ENCODE measurements at regions not wholly inside any gene's neighbourhood (a gene's known extent, or its start where the extent isn't known, plus 50 kb on each side); places are given as distances from the start of the nearest gene placed in this dataset.
"Not testable (repeated sequence)": the region's sequence is repeated elsewhere in the genome, so short reads cannot be mapped to it uniquely, and the experiment has no call there.

DNA sequence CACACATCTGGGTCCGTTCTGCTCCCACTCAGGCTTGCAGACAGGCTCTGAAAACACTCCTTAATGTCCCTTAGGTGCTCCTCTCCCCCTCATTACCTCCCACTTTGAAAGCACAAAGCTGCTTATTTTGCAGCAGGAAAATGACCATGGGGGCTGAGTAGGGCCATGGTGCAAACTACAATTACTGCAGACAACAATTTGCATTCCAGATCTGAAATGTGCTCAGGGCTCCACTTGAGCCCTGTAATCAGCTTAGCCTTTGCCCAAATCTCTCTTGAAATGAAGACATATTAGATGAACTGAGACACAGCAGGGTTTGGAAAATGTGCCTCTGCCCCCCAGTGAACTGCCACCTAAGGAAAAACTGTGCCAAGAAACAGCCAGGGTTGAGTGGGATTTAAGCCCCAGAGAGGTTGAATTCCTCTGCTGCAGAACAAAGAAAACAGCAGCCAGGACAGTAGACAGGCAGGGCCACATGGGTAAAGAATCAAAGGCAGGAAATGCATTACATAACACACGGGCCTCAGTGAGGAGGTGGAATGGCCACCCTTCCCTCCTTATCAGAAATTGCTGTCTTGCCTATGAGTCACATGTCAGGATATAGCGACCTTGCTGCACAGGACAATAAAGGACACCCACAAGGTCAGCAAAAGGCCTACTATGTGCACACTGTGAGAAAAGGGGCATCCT is 126.8 kb upstream of the ARHGEF3 start:
- peaks cover 4% of the 10 kb centered on the region for H3K4me1 ChIP-seq
- DNase-seq = no peak

DNA sequence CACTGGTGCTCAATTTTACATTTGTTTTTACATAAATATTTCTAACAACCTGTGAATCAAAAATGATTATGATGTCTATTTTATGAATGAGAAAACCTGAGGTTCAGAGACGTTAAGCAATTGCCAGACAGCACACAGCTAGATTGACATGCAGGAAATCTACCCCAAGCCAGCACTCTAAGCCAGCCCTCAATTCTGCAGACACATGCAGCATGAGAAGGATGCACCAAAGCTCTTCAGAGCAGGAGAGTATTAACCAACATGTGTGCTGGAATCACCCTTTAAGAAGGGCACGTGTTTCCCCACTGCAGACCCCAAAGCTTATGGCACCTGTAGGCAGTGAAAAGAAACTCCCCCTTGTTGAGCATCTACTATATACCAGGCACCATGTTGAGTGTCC is 126.1 kb upstream of the ARHGEF3 start:
- TF ChIP-seq, protein P1, sequence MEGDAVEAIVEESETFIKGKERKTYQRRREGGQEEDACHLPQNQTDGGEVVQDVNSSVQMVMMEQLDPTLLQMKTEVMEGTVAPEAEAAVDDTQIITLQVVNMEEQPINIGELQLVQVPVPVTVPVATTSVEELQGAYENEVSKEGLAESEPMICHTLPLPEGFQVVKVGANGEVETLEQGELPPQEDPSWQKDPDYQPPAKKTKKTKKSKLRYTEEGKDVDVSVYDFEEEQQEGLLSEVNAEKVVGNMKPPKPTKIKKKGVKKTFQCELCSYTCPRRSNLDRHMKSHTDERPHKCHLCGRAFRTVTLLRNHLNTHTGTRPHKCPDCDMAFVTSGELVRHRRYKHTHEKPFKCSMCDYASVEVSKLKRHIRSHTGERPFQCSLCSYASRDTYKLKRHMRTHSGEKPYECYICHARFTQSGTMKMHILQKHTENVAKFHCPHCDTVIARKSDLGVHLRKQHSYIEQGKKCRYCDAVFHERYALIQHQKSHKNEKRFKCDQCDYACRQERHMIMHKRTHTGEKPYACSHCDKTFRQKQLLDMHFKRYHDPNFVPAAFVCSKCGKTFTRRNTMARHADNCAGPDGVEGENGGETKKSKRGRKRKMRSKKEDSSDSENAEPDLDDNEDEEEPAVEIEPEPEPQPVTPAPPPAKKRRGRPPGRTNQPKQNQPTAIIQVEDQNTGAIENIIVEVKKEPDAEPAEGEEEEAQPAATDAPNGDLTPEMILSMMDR (IDR thresholded peaks at IDR 0.05) = no peak
- Histone ChIP-seq H3K4me3 (no peak overlapping the region), H3K27ac (no peak overlapping the region), H3K4me1 (peaks cover 4% of the 10 kb centered on the region), H3K27me3 (no peaks in the 10 kb centered on the region), H3K36me3 (no peaks in the 10 kb centered on the region), H3K9ac (ENCODE audit: low read depth in 2 of 2, low read length in 2 of 2) (no peak overlapping the region), H3K9me3 (no peaks in the 10 kb centered on the region)
- no peak for DNase-seq
- intact Hi-C loops (cut with DNase I) = no loop called here

More for the DNA sequence above, 126.8 kb upstream of the ARHGEF3 start:
- intact Hi-C loops (cut with DNase I) = no loop called here
- Histone ChIP-seq H3K27ac (no peak overlapping the region), H3K9ac (ENCODE audit: low read depth in 2 of 2, low read length in 2 of 2) (no peak overlapping the region), H3K9me3 (no peaks in the 10 kb centered on the region), H3K4me3 (no peak overlapping the region), H3K27me3 (no peaks in the 10 kb centered on the region), H3K36me3 (no peaks in the 10 kb centered on the region)
- TF ChIP-seq, protein P1 (IDR thresholded peaks at IDR 0.05) = no peak

DNA sequence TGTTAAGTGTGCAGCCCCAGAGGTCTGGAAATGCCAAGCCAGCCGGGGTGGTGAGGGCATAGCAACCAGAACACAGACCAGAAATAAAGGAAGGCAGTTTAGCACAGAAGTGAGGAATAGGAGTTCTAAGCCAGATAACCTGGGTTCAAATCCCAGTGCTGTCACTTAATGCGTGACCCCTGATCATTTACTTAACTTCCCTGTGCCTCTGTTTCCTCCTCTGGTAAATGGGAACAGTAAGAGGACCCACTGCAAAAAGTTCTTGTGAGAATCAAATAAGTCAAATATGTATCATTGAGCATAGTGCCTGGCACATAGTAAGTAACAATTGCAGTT is 125.2 kb upstream of the ARHGEF3 start:
- Histone ChIP-seq H3K4me1 (peaks cover 4% of the 10 kb centered on the region), H3K9ac (ENCODE audit: low read depth in 2 of 2, low read length in 2 of 2) (no peak overlapping the region), H3K4me3 (no peak overlapping the region), H3K9me3 (no peaks in the 10 kb centered on the region), H3K27me3 (no peaks in the 10 kb centered on the region), H3K27ac (no peak overlapping the region), H3K36me3 (no peaks in the 10 kb centered on the region)
- intact Hi-C loops (cut with DNase I) = no loop called here
- DNase-seq = no peak
- TF ChIP-seq, protein P1 (IDR thresholded peaks at IDR 0.05) = no peak

DNA sequence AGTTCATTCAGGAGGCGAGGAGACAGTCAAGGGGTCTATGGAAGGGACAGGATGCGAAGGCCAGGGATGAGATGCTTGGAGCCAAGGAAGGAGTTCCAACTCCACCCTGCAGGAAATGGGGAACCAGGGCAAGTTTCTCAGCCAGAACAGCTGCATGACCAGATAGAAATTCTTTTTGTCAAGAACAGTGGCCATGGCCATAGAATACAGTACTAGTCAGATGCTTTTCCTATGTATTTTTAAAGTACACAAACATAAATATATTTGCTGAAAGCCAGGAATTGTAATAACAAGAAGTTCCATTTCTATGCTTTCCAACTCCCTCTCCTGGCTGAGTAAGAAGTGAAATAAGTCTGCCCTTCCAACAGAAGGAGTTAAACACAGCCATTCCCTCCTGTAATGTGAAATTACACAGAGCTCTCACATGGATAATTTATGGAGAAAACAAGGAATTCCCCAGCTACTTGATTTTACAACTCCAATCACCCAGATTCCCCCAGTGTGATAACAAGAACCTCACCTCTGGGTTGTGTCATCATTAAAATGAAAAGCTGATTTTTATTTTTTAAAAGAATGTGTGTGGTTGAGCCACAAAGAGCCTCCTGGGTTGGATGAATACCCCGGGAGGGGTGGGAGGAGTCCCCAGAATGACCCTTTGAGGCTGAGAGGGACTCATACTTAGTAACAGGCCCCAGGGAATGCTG is 124.6 kb upstream of the ARHGEF3 start:
- H3K9ac ChIP-seq (ENCODE audit: low read depth in 2 of 2, low read length in 2 of 2) = no peak overlapping the region

DNA sequence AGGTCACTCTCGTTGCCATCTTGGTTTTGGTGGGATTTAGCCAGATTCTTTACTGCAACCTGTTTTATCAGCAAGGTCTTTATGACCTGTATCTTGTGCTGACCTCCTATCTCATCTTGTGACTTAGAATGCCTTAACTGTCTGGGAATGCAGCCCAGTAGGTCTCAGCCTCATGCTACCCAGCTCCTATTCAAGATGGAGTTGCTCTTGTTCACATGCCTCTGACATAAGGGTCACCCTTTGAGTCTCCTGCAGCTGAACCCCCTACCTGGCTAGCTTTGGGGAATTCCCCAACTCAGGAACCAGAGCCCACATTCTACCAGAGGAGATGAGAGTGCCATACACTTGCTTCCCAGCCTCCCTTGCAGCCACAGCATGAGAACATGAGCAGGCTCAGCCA is 123.0 kb upstream of the ARHGEF3 start:
- intact Hi-C loops (cut with DNase I) = not testable (repeated sequence)

More for the DNA sequence above, 124.6 kb upstream of the ARHGEF3 start:
- Histone ChIP-seq H3K4me1 (peaks cover 4% of the 10 kb centered on the region), H3K27ac (no peak overlapping the region), H3K4me3 (no peak overlapping the region), H3K9me3 (no peaks in the 10 kb centered on the region), H3K27me3 (no peaks in the 10 kb centered on the region), H3K36me3 (no peaks in the 10 kb centered on the region)
- no peak for DNase-seq
- intact Hi-C loops (cut with DNase I) = no loop called here
- TF ChIP-seq, protein P1 (IDR thresholded peaks at IDR 0.05) = no peak

More for the DNA sequence above, 123.0 kb upstream of the ARHGEF3 start:
- not testable (repeated sequence) for H3K36me3 ChIP-seq; H3K9ac ChIP-seq (ENCODE audit: low read depth in 2 of 2, low read length in 2 of 2); H3K4me3 ChIP-seq; H3K9me3 ChIP-seq; H3K4me1 ChIP-seq; DNase-seq; H3K27me3 ChIP-seq
- H3K27ac ChIP-seq = peak overlapping the region; percentile 42

All from colonic mucosa (tissue), 4 donors.